ENCODE measurements at regions not wholly inside any gene's neighbourhood (a gene's known extent, or its start where the extent isn't known, plus 50 kb on each side); places are given as distances from the start of the nearest gene placed in this dataset.

DNA sequence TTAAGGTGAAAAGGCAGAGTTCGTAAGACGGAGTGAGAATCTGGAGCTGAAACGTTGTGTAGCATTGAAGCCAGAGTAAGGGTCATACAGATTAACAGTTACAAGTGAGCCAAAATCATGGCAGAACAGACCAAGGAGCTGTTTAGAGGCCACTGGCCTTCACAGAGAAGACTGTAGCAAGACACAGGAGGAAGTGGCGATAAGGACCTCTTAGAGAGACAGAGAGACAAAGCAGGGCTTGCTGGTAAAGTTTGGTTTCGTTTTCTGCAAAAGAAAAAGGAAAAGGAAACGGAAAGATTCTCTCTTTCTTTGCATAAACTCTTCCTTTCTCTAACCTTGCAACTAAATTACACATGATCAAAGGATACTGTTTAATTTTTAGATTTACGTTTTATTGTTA lies 83.0 kb downstream of the AASDHPPT start:
- Histone ChIP-seq H4K20me1 (ENCODE audit: insufficient read depth) (no peaks in the 10 kb centered on the region), H3K4me1 (ENCODE audit: control insufficient read depth in 1 of 2, insufficient read depth in 2 of 2, low read length in 2 of 2) (no peaks in the 10 kb centered on the region), H3K79me2 (ENCODE audit: insufficient read depth, low read length) (no peaks in the 10 kb centered on the region), H3K9ac (ENCODE audit: low read length) (no peak overlapping the region), H3K9me3 (ENCODE audit: control insufficient read depth in 1 of 2, insufficient read depth in 1 of 2, low read depth in 1 of 2, low read length in 2 of 2) (no peaks in the 10 kb centered on the region), H3K4me2 (ENCODE audit: low read length) (no peak overlapping the region), H3K36me3 (ENCODE audit: control insufficient read depth in 1 of 2, insufficient read depth in 2 of 2, low read length in 2 of 2) (no peaks in the 10 kb centered on the region), H3K9me2 (ENCODE audit: insufficient read depth) (no peaks in the 10 kb centered on the region), H3K4me3 (replicated peaks in 1 of 2; ENCODE audit: low read depth in 1 of 2, low read length in 2 of 2) (no peak overlapping the region), H2AFZ (ENCODE audit: low read depth, low read length, poor library complexity, severe bottlenecking) (no peak overlapping the region), H3K27ac (ENCODE audit: low read depth, low read length) (no peak overlapping the region), H3K27me3 (ENCODE audit: insufficient read depth, low read length) (no peaks in the 10 kb centered on the region)
- intact Hi-C loops (cut with micrococcal nuclease) = no loop called here
- CTCF ChIA-PET = no interaction called here
- POLR2A ChIA-PET = no interaction called here
- no TSS peak for BruUV-seq (replicated peaks)
- RAD21 ChIA-PET (ENCODE audit: low non-redundant PET in 1 of 2, low total read pairs in 2 of 2, uncharacterized antibody in 2 of 2, unreplicated experiment in 2 of 2) = no interaction called here
- ATAC-seq = no peak
- TF ChIP-seq TCF7L2 (IDR thresholded peaks at IDR 0.05; ENCODE audit: borderline replicate concordance, extremely low read depth, insufficient read depth, insufficient read length) = no peak
- no peak for TF ChIP-seq RAD21 (IDR thresholded peaks at IDR 0.05; ENCODE audit: low read depth)
- TF ChIP-seq, protein P1, sequence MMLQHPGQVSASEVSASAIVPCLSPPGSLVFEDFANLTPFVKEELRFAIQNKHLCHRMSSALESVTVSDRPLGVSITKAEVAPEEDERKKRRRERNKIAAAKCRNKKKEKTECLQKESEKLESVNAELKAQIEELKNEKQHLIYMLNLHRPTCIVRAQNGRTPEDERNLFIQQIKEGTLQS (IDR thresholded peaks at IDR 0.05) = no peak
- TF ChIP-seq ELF1 (IDR thresholded peaks at IDR 0.05; ENCODE audit: borderline replicate concordance, low read depth) = no peak
- TF ChIP-seq CBX3 (IDR thresholded peaks at IDR 0.05; ENCODE audit: low read depth) = no peak
- TF ChIP-seq CEBPB (IDR thresholded peaks at IDR 0.05; ENCODE audit: low read depth) = no peak
- no peak for TF ChIP-seq FOSL1 (IDR thresholded peaks at IDR 0.05; ENCODE audit: low read depth)
- TF ChIP-seq POLR2A (IDR thresholded peaks at IDR 0.05; ENCODE audit: borderline replicate concordance, extremely low read depth, insufficient read depth, insufficient read length) = no peak
- no peak for TF ChIP-seq EZH2phosphoT487 (IDR thresholded peaks at IDR 0.05; ENCODE audit: borderline replicate concordance)
- TF ChIP-seq SIN3A (IDR thresholded peaks at IDR 0.05; ENCODE audit: low read depth) = no peak
- no peak for TF ChIP-seq EZH2 (IDR thresholded peaks at IDR 0.05)
- no peak for TF ChIP-seq SP1 (IDR thresholded peaks at IDR 0.05; ENCODE audit: low read depth)
- no peak for TF ChIP-seq ZFX (IDR thresholded peaks at IDR 0.05)
- TF ChIP-seq, protein P2, sequence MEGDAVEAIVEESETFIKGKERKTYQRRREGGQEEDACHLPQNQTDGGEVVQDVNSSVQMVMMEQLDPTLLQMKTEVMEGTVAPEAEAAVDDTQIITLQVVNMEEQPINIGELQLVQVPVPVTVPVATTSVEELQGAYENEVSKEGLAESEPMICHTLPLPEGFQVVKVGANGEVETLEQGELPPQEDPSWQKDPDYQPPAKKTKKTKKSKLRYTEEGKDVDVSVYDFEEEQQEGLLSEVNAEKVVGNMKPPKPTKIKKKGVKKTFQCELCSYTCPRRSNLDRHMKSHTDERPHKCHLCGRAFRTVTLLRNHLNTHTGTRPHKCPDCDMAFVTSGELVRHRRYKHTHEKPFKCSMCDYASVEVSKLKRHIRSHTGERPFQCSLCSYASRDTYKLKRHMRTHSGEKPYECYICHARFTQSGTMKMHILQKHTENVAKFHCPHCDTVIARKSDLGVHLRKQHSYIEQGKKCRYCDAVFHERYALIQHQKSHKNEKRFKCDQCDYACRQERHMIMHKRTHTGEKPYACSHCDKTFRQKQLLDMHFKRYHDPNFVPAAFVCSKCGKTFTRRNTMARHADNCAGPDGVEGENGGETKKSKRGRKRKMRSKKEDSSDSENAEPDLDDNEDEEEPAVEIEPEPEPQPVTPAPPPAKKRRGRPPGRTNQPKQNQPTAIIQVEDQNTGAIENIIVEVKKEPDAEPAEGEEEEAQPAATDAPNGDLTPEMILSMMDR (IDR thresholded peaks at IDR 0.05 in 2 of 3, conservative IDR thresholded peaks at IDR 0.05 in 1 of 3; ENCODE audit: borderline replicate concordance in 1 of 3, insufficient read depth in 1 of 3, low read depth in 2 of 3, low read length in 2 of 3) = no peak
- no peak for TF ChIP-seq ZNF274 (IDR thresholded peaks at IDR 0.05; ENCODE audit: low read depth, low read length)
- TF ChIP-seq, protein P3, sequence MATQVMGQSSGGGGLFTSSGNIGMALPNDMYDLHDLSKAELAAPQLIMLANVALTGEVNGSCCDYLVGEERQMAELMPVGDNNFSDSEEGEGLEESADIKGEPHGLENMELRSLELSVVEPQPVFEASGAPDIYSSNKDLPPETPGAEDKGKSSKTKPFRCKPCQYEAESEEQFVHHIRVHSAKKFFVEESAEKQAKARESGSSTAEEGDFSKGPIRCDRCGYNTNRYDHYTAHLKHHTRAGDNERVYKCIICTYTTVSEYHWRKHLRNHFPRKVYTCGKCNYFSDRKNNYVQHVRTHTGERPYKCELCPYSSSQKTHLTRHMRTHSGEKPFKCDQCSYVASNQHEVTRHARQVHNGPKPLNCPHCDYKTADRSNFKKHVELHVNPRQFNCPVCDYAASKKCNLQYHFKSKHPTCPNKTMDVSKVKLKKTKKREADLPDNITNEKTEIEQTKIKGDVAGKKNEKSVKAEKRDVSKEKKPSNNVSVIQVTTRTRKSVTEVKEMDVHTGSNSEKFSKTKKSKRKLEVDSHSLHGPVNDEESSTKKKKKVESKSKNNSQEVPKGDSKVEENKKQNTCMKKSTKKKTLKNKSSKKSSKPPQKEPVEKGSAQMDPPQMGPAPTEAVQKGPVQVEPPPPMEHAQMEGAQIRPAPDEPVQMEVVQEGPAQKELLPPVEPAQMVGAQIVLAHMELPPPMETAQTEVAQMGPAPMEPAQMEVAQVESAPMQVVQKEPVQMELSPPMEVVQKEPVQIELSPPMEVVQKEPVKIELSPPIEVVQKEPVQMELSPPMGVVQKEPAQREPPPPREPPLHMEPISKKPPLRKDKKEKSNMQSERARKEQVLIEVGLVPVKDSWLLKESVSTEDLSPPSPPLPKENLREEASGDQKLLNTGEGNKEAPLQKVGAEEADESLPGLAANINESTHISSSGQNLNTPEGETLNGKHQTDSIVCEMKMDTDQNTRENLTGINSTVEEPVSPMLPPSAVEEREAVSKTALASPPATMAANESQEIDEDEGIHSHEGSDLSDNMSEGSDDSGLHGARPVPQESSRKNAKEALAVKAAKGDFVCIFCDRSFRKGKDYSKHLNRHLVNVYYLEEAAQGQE (IDR thresholded peaks at IDR 0.05; ENCODE audit: low read depth) = no peak
- TF ChIP-seq, protein P4, sequence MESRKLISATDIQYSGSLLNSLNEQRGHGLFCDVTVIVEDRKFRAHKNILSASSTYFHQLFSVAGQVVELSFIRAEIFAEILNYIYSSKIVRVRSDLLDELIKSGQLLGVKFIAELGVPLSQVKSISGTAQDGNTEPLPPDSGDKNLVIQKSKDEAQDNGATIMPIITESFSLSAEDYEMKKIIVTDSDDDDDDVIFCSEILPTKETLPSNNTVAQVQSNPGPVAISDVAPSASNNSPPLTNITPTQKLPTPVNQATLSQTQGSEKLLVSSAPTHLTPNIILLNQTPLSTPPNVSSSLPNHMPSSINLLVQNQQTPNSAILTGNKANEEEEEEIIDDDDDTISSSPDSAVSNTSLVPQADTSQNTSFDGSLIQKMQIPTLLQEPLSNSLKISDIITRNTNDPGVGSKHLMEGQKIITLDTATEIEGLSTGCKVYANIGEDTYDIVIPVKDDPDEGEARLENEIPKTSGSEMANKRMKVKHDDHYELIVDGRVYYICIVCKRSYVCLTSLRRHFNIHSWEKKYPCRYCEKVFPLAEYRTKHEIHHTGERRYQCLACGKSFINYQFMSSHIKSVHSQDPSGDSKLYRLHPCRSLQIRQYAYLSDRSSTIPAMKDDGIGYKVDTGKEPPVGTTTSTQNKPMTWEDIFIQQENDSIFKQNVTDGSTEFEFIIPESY (IDR thresholded peaks at IDR 0.05; ENCODE audit: extremely low read depth, insufficient replicate concordance, low read length) = no peak
- TF ChIP-seq POLR2AphosphoS5 (IDR thresholded peaks at IDR 0.05; ENCODE audit: low read depth, low read length) = no peak
- no peak for TF ChIP-seq JUND (IDR thresholded peaks at IDR 0.05)
- TF ChIP-seq SRF (IDR thresholded peaks at IDR 0.05; ENCODE audit: low read depth) = no peak
- DNase-seq (ENCODE audit: low read depth, low spot score) = no peak
